ENCODE measurements at regions not wholly inside any gene's neighbourhood (a gene's known extent, or its start where the extent isn't known, plus 50 kb on each side); places are given as distances from the start of the nearest gene placed in this dataset.

DNA sequence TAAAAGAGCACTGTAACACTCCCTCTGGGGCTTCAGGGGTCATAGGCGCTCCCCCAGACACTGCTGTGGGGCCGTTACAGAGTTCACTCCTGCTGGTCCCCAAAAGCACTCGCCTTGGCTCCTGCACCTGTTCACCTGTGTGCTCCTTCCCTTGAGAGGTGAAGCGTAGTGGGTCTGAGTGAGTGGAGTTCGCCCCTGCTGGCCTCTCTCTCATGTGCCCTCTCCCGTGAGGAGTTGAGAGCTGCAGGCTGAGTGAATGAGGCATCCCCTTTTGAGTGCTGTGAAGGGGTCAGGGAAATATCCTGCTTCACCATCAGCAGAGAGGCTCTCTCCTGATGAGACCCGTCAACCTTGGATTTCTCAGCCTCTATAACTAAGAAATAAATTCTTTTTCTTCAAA is 134.6 kb upstream of the TUT7 start:
- TF ChIP-seq, protein P1, sequence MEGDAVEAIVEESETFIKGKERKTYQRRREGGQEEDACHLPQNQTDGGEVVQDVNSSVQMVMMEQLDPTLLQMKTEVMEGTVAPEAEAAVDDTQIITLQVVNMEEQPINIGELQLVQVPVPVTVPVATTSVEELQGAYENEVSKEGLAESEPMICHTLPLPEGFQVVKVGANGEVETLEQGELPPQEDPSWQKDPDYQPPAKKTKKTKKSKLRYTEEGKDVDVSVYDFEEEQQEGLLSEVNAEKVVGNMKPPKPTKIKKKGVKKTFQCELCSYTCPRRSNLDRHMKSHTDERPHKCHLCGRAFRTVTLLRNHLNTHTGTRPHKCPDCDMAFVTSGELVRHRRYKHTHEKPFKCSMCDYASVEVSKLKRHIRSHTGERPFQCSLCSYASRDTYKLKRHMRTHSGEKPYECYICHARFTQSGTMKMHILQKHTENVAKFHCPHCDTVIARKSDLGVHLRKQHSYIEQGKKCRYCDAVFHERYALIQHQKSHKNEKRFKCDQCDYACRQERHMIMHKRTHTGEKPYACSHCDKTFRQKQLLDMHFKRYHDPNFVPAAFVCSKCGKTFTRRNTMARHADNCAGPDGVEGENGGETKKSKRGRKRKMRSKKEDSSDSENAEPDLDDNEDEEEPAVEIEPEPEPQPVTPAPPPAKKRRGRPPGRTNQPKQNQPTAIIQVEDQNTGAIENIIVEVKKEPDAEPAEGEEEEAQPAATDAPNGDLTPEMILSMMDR (IDR thresholded peaks at IDR 0.05; ENCODE audit: low read depth, low read length, poor library complexity, severe bottlenecking) = no peak
- no peak for TF ChIP-seq EZH2phosphoT487 (IDR thresholded peaks at IDR 0.05; ENCODE audit: borderline replicate concordance, low read length)
- Histone ChIP-seq H3K4me2 (ENCODE audit: low read length) (no peak overlapping the region), H3F3A (ENCODE audit: control insufficient read depth, insufficient read depth) (no peaks in the 10 kb centered on the region), H3K4me3 (ENCODE audit: low read length) (no peak overlapping the region), H3K9me3 (ENCODE audit: control insufficient read depth, insufficient read depth, low read length) (no peaks in the 10 kb centered on the region), H3K79me2 (ENCODE audit: control insufficient read depth, low read length) (no peaks in the 10 kb centered on the region), H3K36me3 (ENCODE audit: control insufficient read depth, low read length) (no peaks in the 10 kb centered on the region), H4K20me1 (ENCODE audit: control insufficient read depth, insufficient read depth, low read depth, low read length) (no peaks in the 10 kb centered on the region), H3K4me1 (ENCODE audit: control insufficient read depth, low read length) (no peaks in the 10 kb centered on the region), H3K27me3 (ENCODE audit: control insufficient read depth, low read length) (no peaks in the 10 kb centered on the region), H3K9me2 (replicated peaks; ENCODE audit: control insufficient read depth, low read length) (no peaks in the 10 kb centered on the region), H3K27ac (ENCODE audit: low read depth, low read length) (no peak overlapping the region)

DNA sequence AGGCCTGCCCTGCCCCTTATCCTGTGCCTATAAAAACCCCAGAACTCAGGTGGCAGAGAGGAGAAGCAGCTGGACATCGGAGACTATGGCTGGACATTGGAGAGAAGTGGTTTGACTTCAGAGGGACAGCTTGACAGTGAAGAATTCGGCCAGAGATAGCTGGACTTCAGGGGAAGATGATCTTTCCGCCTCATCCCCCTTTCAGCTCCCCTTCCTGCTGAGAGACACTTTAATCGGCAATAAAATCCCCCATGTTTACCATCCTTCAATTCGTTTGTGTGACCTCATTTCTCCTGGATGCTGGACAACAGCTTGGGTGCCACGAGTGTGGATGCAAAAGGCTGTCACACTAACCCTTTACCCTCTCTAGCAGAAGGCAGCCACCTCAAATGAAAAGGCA is 134.1 kb upstream of the TUT7 start:
- Histone ChIP-seq H3K79me2 (ENCODE audit: control insufficient read depth, low read length) (no peaks in the 10 kb centered on the region), H3K4me2 (ENCODE audit: low read length) (no peak overlapping the region), H3K9me3 (ENCODE audit: control insufficient read depth, insufficient read depth, low read length) (no peaks in the 10 kb centered on the region), H4K20me1 (ENCODE audit: control insufficient read depth, insufficient read depth, low read depth, low read length) (no peaks in the 10 kb centered on the region), H3K27me3 (ENCODE audit: control insufficient read depth, low read length) (no peaks in the 10 kb centered on the region), H3K36me3 (ENCODE audit: control insufficient read depth, low read length) (no peaks in the 10 kb centered on the region), H3K4me1 (ENCODE audit: control insufficient read depth, low read length) (no peaks in the 10 kb centered on the region), H3K4me3 (ENCODE audit: low read length) (no peak overlapping the region), H3F3A (ENCODE audit: control insufficient read depth, insufficient read depth) (no peaks in the 10 kb centered on the region), H3K27ac (ENCODE audit: low read depth, low read length) (no peak overlapping the region), H3K9me2 (replicated peaks; ENCODE audit: control insufficient read depth, low read length) (no peaks in the 10 kb centered on the region)
- no peak for TF ChIP-seq EZH2phosphoT487 (IDR thresholded peaks at IDR 0.05; ENCODE audit: borderline replicate concordance, low read length)
- TF ChIP-seq, protein P1 (IDR thresholded peaks at IDR 0.05; ENCODE audit: low read depth, low read length, poor library complexity, severe bottlenecking) = no peak

- TF ChIP-seq EZH2phosphoT487 (IDR thresholded peaks at IDR 0.05; ENCODE audit: borderline replicate concordance, low read length) = no peak
- TF ChIP-seq, protein P1 (IDR thresholded peaks at IDR 0.05; ENCODE audit: low read depth, low read length, poor library complexity, severe bottlenecking) = no peak
- Histone ChIP-seq H4K20me1 (ENCODE audit: control insufficient read depth, insufficient read depth, low read depth, low read length) (no peaks in the 10 kb centered on the region), H3K27ac (ENCODE audit: low read depth, low read length) (no peak overlapping the region), H3K9me2 (replicated peaks; ENCODE audit: control insufficient read depth, low read length) (no peaks in the 10 kb centered on the region), H3K79me2 (ENCODE audit: control insufficient read depth, low read length) (no peaks in the 10 kb centered on the region), H3F3A (ENCODE audit: control insufficient read depth, insufficient read depth) (no peaks in the 10 kb centered on the region), H3K4me2 (ENCODE audit: low read length) (no peak overlapping the region), H3K4me3 (ENCODE audit: low read length) (no peak overlapping the region), H3K36me3 (ENCODE audit: control insufficient read depth, low read length) (no peaks in the 10 kb centered on the region), H3K4me1 (ENCODE audit: control insufficient read depth, low read length) (no peaks in the 10 kb centered on the region), H3K27me3 (ENCODE audit: control insufficient read depth, low read length) (no peaks in the 10 kb centered on the region), H3K9me3 (ENCODE audit: control insufficient read depth, insufficient read depth, low read length) (no peaks in the 10 kb centered on the region)
Measured at GRCh38 chr9:86487838-86488233, 133.6 kb upstream of the TUT7 start.

All from DOHH2 (cell line).